ENCODE measurements at regions not wholly inside any gene's neighbourhood (a gene's known extent, or its start where the extent isn't known, plus 50 kb on each side); places are given as distances from the start of the nearest gene placed in this dataset.

DNA sequence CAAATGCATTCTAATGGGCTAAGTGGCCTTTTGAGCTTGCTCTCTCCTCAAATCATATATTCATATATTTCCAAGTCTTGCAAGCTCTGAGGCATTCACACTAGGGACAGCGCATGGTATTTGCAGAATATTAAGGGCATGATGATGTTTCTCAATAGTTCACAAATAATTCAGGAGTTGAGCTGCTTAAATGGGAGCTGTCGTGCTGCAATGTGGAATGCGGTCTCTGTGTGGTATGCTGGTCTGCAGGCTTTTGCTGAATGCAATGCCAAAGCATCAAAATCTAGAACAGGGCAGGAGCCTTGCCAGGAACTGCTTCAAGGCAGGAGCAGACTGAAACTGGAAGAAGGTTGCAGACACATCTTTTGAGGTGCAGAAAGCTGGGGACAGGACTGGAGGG, 1060.0 kb downstream of the TBC1D22A start:
- TF ChIP-seq CTCF (IDR thresholded peaks at IDR 0.05; ENCODE audit: low read depth, low read length) = no peak
- TF ChIP-seq MYC (IDR thresholded peaks at IDR 0.05; ENCODE audit: low read depth, low read length) = no peak
- no peak for TF ChIP-seq MAX (IDR thresholded peaks at IDR 0.05; ENCODE audit: low read depth, low read length)
- no peak for TF ChIP-seq POLR2A (IDR thresholded peaks at IDR 0.05; ENCODE audit: extremely low read depth, insufficient read length)
- H3K4me3 ChIP-seq (ENCODE audit: low read depth, low read length) = no peak overlapping the region
- no peak for DNase-seq (ENCODE audit: low read depth)

- TF ChIP-seq POLR2A (IDR thresholded peaks at IDR 0.05; ENCODE audit: extremely low read depth, insufficient read length) = no peak
- no peak for TF ChIP-seq MYC (IDR thresholded peaks at IDR 0.05; ENCODE audit: low read depth, low read length)
- TF ChIP-seq CTCF (IDR thresholded peaks at IDR 0.05; ENCODE audit: low read depth, low read length) = no peak
- no peak for DNase-seq (ENCODE audit: low read depth)
- no peak overlapping the region for H3K4me3 ChIP-seq (ENCODE audit: low read depth, low read length)
These were observed 1056.0 kb downstream of the TBC1D22A start for GRCh38 chr22:47818496-47818895.

- no peak for DNase-seq (ENCODE audit: low read depth)
These were observed 1054.9 kb downstream of the TBC1D22A start for GRCh38 chr22:47817380-47817779.

DNA sequence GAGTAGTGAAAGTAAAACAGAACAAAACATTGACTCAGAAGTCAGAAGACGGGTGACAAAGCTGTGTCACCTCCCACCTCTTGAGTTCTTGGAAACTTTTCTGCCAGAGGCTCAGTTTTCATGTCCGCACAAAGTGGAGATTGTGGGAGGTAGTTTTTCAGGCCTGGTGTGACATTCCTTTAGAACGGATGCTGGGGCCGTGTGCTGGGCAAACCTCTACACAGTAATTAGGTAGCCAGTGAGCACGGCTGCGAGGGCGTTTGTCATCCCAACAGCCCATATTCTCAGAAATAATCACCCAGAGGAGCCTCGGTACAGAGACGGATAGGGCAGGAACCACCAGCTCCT, 1054.4 kb downstream of the TBC1D22A start:
- TF ChIP-seq MAX (IDR thresholded peaks at IDR 0.05; ENCODE audit: low read depth, low read length) (no peak), POLR2A (IDR thresholded peaks at IDR 0.05; ENCODE audit: extremely low read depth, insufficient read length) (no peak), CTCF (IDR thresholded peaks at IDR 0.05; ENCODE audit: low read depth, low read length) (no peak), MYC (IDR thresholded peaks at IDR 0.05; ENCODE audit: low read depth, low read length) (no peak)

More at GRCh38 chr22:47817380-47817779, 1054.9 kb downstream of the TBC1D22A start:
- no peak overlapping the region for H3K4me3 ChIP-seq (ENCODE audit: low read depth, low read length)
- TF ChIP-seq POLR2A (IDR thresholded peaks at IDR 0.05; ENCODE audit: extremely low read depth, insufficient read length) = no peak
- TF ChIP-seq MAX (IDR thresholded peaks at IDR 0.05; ENCODE audit: low read depth, low read length) = no peak
- TF ChIP-seq CTCF (IDR thresholded peaks at IDR 0.05; ENCODE audit: low read depth, low read length) = no peak
- TF ChIP-seq MYC (IDR thresholded peaks at IDR 0.05; ENCODE audit: low read depth, low read length) = no peak

GRCh38 chr22:47816121-47816862, 1053.8 kb downstream of the TBC1D22A start:
- no peak overlapping the region for H3K4me3 ChIP-seq (ENCODE audit: low read depth, low read length)
- no peak for TF ChIP-seq POLR2A (IDR thresholded peaks at IDR 0.05; ENCODE audit: extremely low read depth, insufficient read length)
- TF ChIP-seq MYC (IDR thresholded peaks at IDR 0.05; ENCODE audit: low read depth, low read length) = no peak
- TF ChIP-seq CTCF (IDR thresholded peaks at IDR 0.05; ENCODE audit: low read depth, low read length) = no peak
- no peak for TF ChIP-seq MAX (IDR thresholded peaks at IDR 0.05; ENCODE audit: low read depth, low read length)
- DNase-seq (ENCODE audit: low read depth) = no peak

More for the DNA sequence above, 1054.4 kb downstream of the TBC1D22A start:
- DNase-seq (ENCODE audit: low read depth) = no peak
- no peak overlapping the region for H3K4me3 ChIP-seq (ENCODE audit: low read depth, low read length)

All from NB4 (cell line).